Endodermal cell (in vitro differentiated cells): ENCODE measurements at regions not wholly inside any gene's neighbourhood (a gene's known extent, or its start where the extent isn't known, plus 50 kb on each side); places are given as distances from the start of the nearest gene placed in this dataset.

Experiments used
- DNase-seq: peaks from one replicate; pipeline ENCODE4 v3.0.0-alpha.2; 2017
- H3K27ac ChIP-seq: 2 replicates; pipeline ENCODE4 v1.5.1; 2013; ENCODE audit warnings: mild to moderate bottlenecking, low read depth, low read length, moderate library complexity
- H3K27me3 ChIP-seq: 2 replicates; pipeline ENCODE4 v1.6.1; 2013; ENCODE audit warnings: mild to moderate bottlenecking, low read length, moderate library complexity; ENCODE audit not compliant: insufficient read depth, control insufficient read depth, poor library complexity, severe bottlenecking
- H3K36me3 ChIP-seq: 2 replicates; pipeline ENCODE4 v1.7.0; 2013; ENCODE audit warnings: mild to moderate bottlenecking, low read length, moderate library complexity; ENCODE audit not compliant: control insufficient read depth, insufficient read depth
- H3K4me1 ChIP-seq: one replicate; pipeline ENCODE4 v1.7.0; 2013; ENCODE audit warnings: low read length; ENCODE audit not compliant: control insufficient read depth, insufficient read depth
- H3K4me3 ChIP-seq: 2 replicates; pipeline ENCODE4 v1.5.1; 2013; ENCODE audit warnings: mild to moderate bottlenecking, low read length, moderate library complexity
- H3K9ac ChIP-seq: 2 replicates; pipeline ENCODE4 v1.6.1; 2013; ENCODE audit warnings: mild to moderate bottlenecking, low read length, moderate library complexity; ENCODE audit not compliant: poor library complexity, severe bottlenecking; ENCODE audit errors: extremely low read depth
- H3K9me3 ChIP-seq: 2 replicates; pipeline ENCODE4 v1.6.1; 2013; ENCODE audit warnings: mild to moderate bottlenecking, low read length, moderate library complexity; ENCODE audit not compliant: control insufficient read depth
- H3K27ac Mint-ChIP-seq: 2 replicates; pipeline ENCODE4 v1.8.0; 2020; ENCODE audit warnings: mixed read lengths
- H3K27me3 Mint-ChIP-seq: 2 replicates; pipeline ENCODE4 v1.8.0; 2021; ENCODE audit warnings: mild to moderate bottlenecking, mixed read lengths; ENCODE audit not compliant: insufficient read depth
- H3K36me3 Mint-ChIP-seq: 2 replicates; pipeline ENCODE4 v1.8.0; 2020; ENCODE audit warnings: low read depth, mixed read lengths
- H3K4me1 Mint-ChIP-seq: 2 replicates; pipeline ENCODE4 v1.8.0; 2020; ENCODE audit warnings: mixed read lengths
- H3K4me3 Mint-ChIP-seq: 2 replicates; pipeline ENCODE4 v1.8.0; 2020; ENCODE audit warnings: mild to moderate bottlenecking, moderate library complexity, mixed read lengths
- H3K9me3 Mint-ChIP-seq: 2 replicates; pipeline ENCODE4 v1.8.0; 2020; ENCODE audit warnings: mild to moderate bottlenecking, mixed read lengths
- CTCF ChIP-seq: fragments of 200-600 bp; sonication (generic); conservative IDR thresholded peaks from 2 replicates; pipeline ENCODE4 v1.5.0; 2021; ENCODE audit warnings: antibody characterized with exemption, mild to moderate bottlenecking
- WGBS, 2 experiments: methylation state at CpG; one replicate each; pipeline versions ENCODE4 v1.1.5 to v1.1.7; 2013; ENCODE audit warnings: missing lambda C conversion rate in 2 of 2, mixed read lengths in 1 of 2; ENCODE audit not compliant: insufficient coverage in 1 of 2, insufficient read length in 1 of 2; 5-methylcytosine and 5-hydroxymethylcytosine counted together

GRCh38 chr6:62737792-62738191 lies 451.8 kb upstream of the KHDRBS2 start:
- H3K27ac ChIP-seq = no peak overlapping the region
- no peak overlapping the region for H3K4me3 Mint-ChIP-seq
- no peaks in the 10 kb centered on the region for H3K36me3 Mint-ChIP-seq
- no peaks in the 10 kb centered on the region for H3K27me3 ChIP-seq
- DNase-seq = no peak
- no peaks in the 10 kb centered on the region for H3K36me3 ChIP-seq
- peaks cover 8% of the 10 kb centered on the region for H3K9me3 Mint-ChIP-seq
- no peak for TF ChIP-seq CTCF
- H3K4me1 ChIP-seq = no peaks in the 10 kb centered on the region
- H3K9ac ChIP-seq = no peak overlapping the region
- H3K27ac Mint-ChIP-seq = no peak overlapping the region
- H3K27me3 Mint-ChIP-seq = peaks cover 1% of the 10 kb centered on the region
- H3K9me3 ChIP-seq = peaks cover 8% of the 10 kb centered on the region
- 100% methylated on average over 1 of the region's 2 CpGs; no CpG with 5 or more reads in 1 of the 2 experiments for WGBS, 2 experiments
- H3K4me1 Mint-ChIP-seq = peaks cover 3% of the 10 kb centered on the region
- no peak overlapping the region for H3K4me3 ChIP-seq

DNA sequence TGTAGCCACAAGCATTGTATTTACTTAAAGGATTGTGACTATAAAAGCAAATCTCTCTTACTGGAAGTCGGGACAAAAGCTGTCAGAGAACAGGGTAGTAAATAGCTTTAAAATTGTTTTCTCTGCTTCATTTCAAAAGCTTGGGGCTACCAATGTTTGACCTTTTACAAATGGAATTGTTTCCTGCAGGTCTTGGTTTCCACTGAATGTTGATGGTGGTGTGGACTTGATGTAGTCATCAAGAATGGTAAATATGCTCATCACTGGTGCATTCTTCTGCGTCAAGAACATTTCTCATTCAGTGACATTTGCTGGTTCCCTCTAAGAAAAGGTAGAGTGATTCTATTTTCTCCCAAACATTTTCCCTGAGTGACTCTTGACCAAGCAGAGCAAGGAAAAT lies 435.4 kb upstream of the KHDRBS2 start:
- Histone ChIP-seq H3K9ac (no peak overlapping the region), H3K27me3 (no peaks in the 10 kb centered on the region), H3K4me3 (no peak overlapping the region), H3K4me1 (no peaks in the 10 kb centered on the region), H3K9me3 (peaks cover 10% of the 10 kb centered on the region), H3K27ac (no peak overlapping the region), H3K36me3 (no peaks in the 10 kb centered on the region)
- Mint-ChIP-seq H3K4me1 (peaks cover 6% of the 10 kb centered on the region), H3K9me3 (peaks cover 4% of the 10 kb centered on the region), H3K36me3 (no peaks in the 10 kb centered on the region), H3K27ac (no peak overlapping the region), H3K4me3 (no peak overlapping the region), H3K27me3 (no peaks in the 10 kb centered on the region)
- WGBS, 2 experiments = 83 to 88% methylated on average over 2 of the region's 2 CpGs
- no peak for DNase-seq
- no peak for TF ChIP-seq CTCF

DNA sequence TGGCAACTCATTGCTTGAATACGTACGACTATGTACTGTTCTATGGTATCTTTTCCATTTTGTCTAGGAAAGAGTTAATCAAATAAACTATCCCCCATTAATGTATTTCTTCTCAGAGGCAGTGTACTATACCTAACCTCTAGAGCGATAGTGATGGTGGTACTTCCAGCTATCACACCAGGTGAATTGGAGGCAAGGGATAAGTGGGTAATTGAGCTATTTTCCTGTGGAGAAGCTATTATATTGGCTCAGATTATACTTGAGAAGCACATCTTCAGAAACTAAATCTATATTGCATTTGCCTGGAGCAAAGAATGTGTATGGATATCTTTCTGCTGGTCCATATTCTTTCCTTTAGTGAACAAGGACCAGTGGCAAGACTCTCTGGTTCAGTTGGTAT lies 430.7 kb upstream of the KHDRBS2 start:
- peaks cover 6% of the 10 kb centered on the region for H3K4me1 Mint-ChIP-seq
- 78% methylated on average over 3 of the region's 3 CpGs; no CpG with 5 or more reads in 1 of the 2 experiments for WGBS, 2 experiments

More for the DNA sequence above, 430.7 kb upstream of the KHDRBS2 start:
- no peak for TF ChIP-seq CTCF
- no peak overlapping the region for H3K9ac ChIP-seq
- Mint-ChIP-seq H3K4me3 (no peak overlapping the region), H3K36me3 (no peaks in the 10 kb centered on the region), H3K9me3 (no peaks in the 10 kb centered on the region), H3K27ac (no peak overlapping the region), H3K27me3 (no peaks in the 10 kb centered on the region)
- no peak overlapping the region for H3K27ac ChIP-seq
- no peaks in the 10 kb centered on the region for H3K36me3 ChIP-seq
- H3K27me3 ChIP-seq = no peaks in the 10 kb centered on the region
- no peaks in the 10 kb centered on the region for H3K4me1 ChIP-seq
- H3K4me3 ChIP-seq = no peak overlapping the region
- peaks cover 4% of the 10 kb centered on the region for H3K9me3 ChIP-seq
- DNase-seq = no peak
